NCI-H460 (cell line): ENCODE measurements at regions not wholly inside any gene's neighbourhood (a gene's known extent, or its start where the extent isn't known, plus 50 kb on each side); places are given as distances from the start of the nearest gene placed in this dataset.

Experiments used
- DNase-seq: peaks from one replicate; pipeline ENCODE4 v3.0.0-alpha.2; 2016; ENCODE audit warnings: low read depth; ENCODE audit errors: extremely low read depth

DNA sequence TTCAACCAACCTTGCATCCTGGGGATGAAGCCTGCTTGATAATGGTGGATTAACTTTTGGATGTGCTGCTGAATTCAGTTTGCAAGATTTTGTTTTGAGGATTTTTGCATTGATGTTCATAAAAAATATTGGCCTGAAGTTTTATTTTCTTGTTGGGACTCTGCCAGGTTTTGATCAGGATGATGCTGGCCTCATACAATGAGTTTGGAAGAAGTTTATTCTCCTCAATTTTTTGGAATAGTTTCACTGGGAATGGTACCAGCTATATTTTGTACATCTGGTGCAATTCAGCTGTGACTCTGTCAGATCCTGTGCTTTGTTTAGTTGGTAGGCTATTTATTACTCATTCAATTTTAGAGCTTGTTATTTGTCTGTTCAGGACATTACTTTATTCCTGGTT lies 340.3 kb upstream of the TRAM1L1 start:
- DNase-seq = no peak

DNA sequence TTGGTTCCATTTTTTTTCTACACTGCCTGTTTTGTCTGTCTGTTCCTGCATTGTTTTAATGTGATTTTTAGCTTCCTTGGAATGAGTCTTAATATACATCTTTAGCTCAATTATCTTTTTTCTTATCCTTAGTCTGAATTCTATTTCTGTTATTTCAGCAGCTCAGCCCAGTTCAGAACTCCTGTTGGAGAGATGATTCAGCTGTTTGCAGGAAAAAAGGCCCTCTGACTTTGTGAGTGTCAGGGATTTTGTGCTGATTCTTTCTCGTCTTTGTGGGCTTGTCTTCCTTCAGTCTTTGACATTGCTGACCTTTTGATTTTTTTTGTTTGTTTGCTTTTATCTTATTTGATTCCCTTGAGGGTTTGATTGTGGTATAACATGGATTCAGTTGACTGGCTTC lies 343.2 kb upstream of the TRAM1L1 start:
- DNase-seq = no peak

DNA sequence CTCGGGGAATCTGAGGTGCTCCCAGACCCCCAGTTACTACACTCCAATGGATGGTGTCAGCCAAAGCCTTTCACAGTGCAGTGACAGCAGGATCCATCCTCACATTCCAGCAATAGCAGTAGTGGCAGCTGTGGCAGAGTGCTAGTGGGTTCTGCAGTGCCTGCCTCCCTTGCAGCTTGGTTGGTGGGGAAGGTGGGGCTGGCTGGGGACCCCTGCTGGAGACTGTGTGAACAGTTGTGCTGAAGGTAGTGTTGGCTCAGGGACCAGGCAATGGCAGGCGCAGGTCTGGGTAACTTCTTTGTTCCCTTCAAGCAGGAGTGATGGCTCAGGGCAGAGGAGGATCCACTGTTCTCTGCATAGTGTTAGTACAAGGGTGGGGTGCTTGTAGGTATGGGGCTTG lies 343.7 kb upstream of the TRAM1L1 start:
- no peak for DNase-seq

DNA sequence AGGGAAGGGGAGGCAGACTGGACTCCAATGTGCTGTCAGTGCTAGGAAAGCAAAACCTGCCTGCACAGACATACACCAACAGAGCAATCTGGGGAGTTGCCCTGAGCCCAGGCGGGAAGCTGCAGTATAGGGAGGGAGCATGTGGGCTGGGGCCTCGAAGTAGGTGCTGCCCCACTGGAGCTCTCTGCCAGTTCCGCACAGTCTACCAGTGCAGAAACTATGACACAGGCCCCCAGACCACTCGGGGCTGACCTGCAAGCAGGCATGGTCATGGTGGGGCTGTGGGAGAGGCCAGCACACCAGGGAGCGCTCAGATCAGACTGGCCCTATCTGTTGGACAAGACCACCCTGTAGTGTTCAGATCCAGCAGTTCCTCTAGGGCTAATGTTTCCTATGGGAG lies 344.1 kb upstream of the TRAM1L1 start:
- no peak for DNase-seq

GRCh38 chr4:117434424-117434823 lies 349.0 kb upstream of the TRAM1L1 start:
- no peak for DNase-seq

DNA sequence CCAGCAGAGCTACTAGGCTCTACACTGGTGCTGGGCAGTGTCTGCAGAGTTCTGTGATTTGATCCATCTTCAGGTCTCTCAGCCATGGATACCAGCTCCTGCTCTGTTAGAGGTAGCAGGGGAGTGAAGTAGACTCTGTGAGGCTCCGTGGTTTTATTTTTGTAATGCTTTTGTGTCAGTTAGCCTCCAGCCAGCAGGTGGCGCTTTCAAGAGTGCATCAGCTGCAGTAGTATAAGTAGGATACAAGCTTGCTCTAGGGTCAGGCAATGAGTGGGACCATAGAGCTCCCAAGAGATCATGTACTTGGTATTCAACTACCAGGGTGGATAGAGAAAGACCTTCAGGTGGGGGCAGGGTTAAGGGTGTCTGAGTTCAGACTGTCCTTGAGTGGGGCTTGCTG lies 362.5 kb upstream of the TRAM1L1 start:
- no peak for DNase-seq

DNA sequence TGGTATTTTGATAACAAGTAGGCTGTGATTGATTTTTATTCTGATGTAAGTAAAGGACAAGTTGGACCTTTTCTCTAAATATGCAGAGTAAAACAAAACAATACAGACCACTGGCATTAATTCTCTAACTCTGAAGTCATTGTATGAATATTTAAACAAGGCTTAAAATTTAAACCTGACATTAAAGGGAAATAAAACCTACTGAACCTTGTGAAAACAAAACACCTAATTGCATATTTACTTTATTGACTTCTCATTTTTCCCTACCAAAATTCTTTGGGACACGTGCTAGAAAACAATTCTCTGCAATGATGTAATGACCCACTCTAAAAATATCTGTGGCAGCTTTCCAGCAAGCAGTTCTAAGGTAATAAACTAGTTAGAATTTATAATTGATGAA lies 369.7 kb upstream of the TRAM1L1 start:
- no peak for DNase-seq

DNA sequence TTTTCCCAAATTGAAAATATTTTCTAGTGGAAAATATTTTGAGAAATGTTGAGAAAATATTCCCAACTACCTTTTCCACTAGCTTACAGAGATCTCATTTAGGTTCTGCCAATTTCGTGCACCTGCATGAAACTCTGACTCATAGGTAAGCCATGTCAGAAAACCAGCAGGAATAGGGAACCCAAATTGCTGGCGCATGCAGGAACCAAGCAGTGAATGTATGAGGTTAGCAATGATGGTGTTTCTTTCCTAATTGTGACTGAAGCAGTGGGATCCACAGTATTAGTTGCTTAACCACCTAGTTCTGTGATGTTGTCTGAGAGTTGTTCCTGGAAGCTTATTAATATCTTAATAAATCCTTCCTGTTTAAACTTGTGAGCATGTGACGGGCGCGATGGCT lies 381.0 kb upstream of the TRAM1L1 start:
- no peak for DNase-seq

- DNase-seq = no peak
Observed at GRCh38 chr4:117467404-117467803, 382.0 kb upstream of the TRAM1L1 start.

DNA sequence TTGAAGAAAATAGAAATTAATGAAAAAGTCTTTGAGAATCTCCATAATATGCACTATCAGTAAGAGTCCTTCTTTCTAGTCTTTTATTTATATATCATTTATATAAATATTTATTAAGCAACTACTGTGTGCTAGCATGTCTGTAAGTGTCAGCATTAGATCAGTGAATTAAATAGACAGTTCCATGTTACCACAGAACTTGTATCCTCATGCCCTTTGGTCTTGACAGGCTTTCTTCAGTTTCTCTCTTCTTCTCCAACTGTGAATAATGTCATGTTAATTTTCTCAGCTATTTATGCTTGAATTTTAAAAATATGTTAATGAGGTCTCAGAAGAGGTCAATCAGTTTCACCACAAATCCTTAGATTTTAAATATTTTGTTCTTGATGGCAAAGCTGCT lies 389.6 kb upstream of the TRAM1L1 start:
- no peak for DNase-seq

- DNase-seq = no peak
Observed at GRCh38 chr4:117477925-117478324, 392.5 kb upstream of the TRAM1L1 start.

GRCh38 chr4:117478702-117479101 lies 393.3 kb upstream of the TRAM1L1 start:
- no peak for DNase-seq

DNA sequence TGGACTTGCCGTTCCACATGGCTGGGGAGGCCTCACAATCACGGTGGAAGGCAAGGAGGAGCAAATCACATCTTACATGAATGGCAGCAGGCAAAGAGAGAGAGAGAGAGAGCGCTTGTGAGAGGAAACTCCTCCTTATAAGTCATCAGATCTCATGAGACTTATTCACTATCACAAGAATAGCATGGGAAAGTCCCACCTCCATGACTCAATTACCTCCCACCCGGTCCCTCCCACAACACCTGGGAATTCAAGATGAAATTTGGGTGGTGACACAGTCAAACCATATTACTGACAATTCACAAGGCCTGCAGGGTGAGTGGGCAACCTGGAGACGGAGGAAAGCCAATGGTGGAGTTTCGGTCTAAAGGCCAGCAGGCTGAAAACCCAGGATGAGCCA lies 394.3 kb upstream of the TRAM1L1 start:
- DNase-seq = no peak

GRCh38 chr4:117481742-117482141 lies 396.4 kb upstream of the TRAM1L1 start:
- no peak for DNase-seq

- DNase-seq = no peak
Observed at GRCh38 chr4:117488692-117489091, 403.3 kb upstream of the TRAM1L1 start.

DNA sequence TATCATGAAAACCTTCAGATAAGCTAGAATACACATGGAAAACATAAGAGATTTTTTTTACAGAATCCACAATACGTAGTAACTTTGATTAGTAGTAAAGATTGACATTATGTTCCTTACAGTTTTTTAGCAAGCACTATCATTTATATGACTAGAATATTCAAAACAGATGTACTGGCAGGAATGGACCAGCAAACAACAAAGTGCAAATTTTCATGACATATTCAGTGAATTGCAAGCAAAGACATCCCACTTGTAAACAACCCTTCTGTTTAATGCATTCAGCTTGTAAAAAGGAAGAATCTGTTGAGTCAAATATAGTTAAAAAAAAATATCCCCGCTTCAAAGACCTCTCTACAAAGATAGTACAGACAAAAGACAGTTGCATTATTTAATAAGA lies 403.7 kb upstream of the TRAM1L1 start:
- DNase-seq = no peak

DNA sequence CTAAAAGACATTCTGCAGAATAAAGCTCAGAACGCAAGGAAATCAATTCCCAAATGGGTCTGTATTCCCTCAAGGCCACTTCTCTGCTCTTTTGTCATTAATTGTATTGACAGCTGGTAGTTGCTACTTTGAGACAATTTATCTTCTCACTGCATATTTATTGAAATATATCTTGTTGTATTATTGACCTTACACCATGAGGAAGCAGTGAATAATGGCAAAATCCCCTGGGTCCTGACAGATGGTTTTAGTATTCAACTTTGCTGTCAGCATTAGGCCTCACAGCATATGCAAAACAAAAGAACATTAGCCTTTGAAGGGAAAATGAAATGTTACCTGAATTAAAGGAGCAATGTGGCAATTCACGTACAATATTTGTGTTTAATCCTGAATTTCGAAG lies 406.1 kb upstream of the TRAM1L1 start:
- DNase-seq = no peak

DNA sequence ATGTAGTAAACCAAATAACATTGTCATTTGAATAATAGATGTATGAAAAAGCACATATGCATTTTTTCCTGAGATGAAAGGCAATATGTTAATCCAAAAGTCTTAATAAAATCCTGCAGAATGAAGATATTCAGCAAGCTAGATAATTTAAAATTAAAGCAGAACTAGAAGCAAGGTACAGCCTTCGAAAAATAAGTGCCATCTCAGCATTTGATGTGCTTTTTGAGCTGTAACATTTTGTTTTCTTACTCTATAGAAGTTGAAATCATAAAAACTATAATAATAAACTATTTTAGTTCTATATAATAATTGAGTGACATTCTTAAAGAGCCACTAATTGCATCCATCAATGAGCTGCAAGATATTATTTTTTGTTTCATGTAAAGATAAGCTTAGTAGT lies 410.4 kb upstream of the TRAM1L1 start:
- no peak for DNase-seq

DNA sequence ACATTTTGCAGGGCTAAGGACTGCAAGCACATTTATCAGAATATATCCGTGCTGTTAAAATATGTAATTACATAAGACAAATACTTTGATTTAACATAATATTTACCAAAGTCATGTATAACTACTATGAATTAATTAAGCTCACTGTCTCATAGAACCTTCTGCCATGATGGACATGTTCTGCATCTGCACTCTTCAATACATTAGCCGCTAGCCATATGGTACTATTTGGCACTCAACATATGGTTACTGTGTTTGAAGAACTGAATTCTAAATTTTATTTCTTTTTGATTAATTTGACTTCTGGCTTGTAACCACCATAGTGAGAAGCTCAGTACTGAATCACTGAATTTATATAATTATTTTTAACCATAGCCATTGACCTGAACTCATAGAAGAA lies 427.0 kb upstream of the TRAM1L1 start:
- no peak for DNase-seq

- no peak for DNase-seq
Observed at GRCh38 chr4:117514391-117515175, 429.2 kb upstream of the TRAM1L1 start.

DNA sequence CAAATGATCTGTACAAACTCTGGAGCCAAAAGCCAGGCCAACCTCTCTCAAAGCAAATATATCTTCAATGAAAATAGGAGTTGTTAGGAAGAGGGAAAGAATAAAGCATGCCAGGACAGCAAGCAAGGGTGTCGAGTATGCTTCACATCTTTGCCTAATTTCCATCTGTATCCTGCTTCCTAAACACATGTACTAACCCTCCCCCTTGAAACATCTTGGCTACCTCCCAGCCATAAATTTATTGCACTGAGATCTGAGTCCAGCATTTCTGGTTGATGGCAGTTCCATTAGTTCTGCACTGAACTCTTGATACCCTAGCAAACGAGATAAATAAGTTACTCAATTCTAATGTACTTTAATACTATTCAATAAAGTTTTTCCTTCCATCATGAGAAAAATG lies 430.5 kb upstream of the TRAM1L1 start:
- no peak for DNase-seq

DNA sequence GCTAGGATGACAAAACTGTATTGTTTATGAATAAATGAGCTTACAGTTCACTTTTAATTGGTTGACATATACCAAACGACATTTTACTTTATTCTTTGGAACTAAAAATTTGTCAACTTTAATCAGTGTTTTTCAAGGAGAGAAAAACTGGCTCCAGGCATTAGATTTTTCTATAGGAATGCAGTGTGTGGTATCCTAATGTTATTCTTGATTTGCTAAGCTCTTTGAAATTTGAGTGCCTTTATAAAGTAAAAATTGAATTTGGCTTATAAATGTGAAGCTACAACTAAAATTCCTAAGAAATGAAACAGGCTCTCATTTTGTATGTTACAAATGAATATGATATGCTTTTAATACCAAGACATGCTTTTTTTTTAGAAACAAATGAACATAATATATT lies 442.2 kb upstream of the TRAM1L1 start:
- DNase-seq = no peak

- no peak for DNase-seq
Observed at GRCh38 chr4:117529401-117529800, 444.0 kb upstream of the TRAM1L1 start.
